ENCODE measurements at regions not wholly inside any gene's neighbourhood (a gene's known extent, or its start where the extent isn't known, plus 50 kb on each side); places are given as distances from the start of the nearest gene placed in this dataset.
"Not testable (repeated sequence)": the region's sequence is repeated elsewhere in the genome, so short reads cannot be mapped to it uniquely, and the experiment has no call there.

DNA sequence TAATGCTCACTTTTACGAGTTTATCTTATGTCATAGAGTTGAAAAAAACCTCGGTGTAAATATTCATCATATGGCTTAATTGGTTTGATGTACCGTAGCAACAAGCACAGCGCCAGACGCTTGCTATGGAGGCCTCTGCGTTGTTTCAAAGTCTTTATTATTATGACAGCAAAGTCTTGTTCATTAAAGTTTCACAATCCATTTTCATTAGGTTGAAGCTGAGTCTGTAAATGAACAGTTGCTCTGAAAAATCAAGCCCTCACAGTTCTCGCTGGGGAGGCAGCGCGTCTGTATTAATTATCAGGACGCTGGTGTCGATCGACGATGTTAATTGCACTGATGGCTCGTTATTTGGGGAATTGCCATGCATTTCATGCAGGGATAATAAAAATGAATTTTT lies 185.6 kb downstream of the INSC start:
- DNase-seq (ENCODE audit: low read depth): no peak

DNA sequence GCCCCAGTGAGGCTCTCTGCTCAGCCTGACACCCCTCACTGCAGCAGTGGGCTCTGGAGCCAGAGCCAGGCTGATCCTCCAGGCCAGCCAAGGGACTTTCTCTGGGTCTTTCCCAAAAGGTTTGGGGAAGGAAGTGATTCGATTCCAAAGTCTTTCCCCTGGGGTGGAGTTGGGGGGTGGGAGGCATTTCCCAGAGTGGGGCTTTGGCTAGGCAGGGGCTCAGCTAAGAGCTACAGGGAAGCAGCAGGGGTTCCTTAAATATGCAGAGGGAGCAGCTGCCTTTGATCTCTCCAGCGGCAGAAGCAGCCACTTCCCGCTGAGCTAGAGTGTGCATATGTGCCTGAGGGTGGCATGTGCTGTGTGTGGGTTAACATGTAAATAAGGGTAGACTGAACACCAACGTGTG lies 192.9 kb downstream of the INSC start:
- DNase-seq (ENCODE audit: low read depth): no peak

DNA sequence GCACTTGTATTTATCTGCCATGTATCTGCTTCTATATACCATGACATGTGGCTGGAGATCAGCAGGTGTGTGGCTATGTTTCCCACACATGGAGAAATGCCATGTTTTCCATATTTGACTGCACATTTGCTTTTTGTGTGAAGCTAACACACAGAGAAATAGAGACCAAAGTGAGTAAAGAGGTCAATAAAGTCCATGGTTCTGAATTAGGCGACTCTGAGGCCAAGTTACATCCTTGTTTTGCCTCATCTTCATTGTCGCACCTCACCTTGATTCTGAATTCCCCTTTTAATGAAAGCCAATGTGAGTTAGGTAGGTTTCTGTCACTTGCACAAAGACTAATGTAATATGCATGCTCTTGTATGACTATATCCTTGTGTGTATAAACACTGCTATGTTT lies 194.1 kb downstream of the INSC start:
- no peak for DNase-seq (ENCODE audit: low read depth)

DNA sequence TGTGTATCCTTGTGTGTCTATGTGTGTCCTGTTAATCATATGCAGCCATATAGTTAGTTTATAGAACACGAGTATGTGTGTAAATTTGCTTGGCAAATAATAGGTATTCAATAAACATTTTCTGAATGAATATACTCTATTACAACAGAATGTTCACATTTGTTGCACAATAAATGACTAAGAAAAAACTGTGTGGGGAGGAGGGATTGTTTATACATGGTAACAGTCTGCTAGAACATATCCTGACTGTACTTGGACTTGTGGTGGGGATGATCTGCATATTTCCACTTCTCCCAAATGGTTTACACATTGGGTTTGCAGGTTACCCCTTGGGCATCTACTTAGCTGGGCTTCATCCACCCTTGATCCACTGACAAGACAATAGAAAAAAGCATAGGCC lies 194.6 kb downstream of the INSC start:
- DNase-seq (ENCODE audit: low read depth): peak; percentile 4

DNA sequence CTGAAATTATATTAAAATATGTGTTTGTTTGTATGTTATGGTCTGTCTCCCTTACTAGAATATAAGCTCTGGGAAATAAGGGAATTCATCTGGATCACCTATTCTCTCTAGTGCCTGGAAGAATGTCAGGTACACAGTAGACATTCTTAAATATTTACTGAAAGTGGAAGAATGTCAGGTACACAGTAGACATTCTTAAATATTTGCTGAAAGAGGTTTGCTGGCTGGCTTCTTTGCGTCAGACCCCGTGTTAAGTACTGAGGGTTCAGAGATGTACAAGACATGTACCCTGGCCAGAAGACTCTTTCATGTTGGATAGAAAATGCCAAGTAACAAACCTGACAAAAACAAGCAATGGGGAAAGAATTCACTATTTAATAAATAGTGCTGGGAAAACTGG lies 199.1 kb downstream of the INSC start:
- no peak for DNase-seq (ENCODE audit: low read depth)

DNA sequence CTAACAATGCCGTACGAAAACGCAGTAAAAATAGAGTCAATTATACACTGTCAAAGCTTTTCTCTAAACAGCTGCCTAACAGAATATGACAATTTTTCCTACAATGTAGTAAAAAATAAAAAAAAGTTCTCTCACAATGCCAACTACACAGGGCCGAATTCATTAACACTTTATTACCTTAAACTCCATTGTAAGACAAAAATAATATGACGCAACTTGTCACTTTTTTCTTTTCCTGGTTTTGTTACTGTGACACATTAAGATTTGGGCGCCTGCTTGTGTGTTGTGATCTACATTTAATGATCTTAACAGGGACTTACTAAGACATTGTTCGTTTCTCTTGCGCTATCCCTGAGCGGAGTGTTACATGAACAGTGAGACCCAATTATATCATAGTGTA lies 204.1 kb downstream of the INSC start:
- no peak for DNase-seq (ENCODE audit: low read depth)

DNA sequence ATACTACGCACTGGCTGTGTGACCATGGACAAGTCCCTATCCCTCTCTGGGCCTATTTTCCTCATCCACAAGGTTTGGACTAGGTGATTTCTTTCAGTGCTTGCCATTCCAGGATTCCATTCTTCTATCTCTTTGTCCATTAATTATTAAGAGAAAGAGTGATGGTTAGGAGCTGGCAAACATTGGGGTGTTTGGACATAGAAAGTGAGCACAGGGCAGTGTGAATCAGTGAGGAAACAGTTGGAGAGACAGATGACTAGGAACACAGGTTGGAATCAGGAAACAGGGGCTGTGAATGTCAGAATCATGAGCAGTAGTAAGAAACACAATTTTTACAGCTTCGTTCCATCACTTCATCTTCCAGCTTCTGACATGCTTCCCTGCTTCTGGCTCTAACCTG lies 211.8 kb downstream of the INSC start:
- no peak for DNase-seq (ENCODE audit: low read depth)

DNA sequence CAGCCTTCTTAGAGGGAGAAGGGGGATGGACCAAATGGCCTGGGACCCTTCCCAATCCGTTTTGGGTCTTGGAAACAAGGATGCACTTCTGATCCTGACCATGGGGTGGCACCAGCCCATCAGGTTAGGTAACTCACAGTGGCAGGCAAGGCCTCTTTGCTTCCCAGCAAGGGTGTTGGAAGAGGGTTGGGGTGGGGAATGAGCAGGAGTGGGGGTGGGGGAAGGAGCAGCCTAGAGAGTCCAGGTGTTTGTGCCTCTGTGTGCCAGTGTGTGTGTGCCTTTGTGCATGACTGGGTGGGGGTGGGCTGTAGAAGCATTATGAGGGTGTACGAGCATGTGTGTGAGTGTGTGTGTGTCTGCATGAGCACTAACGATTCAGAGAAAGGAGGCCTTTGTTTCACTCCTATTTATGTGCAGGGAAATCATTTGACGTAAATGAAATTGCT lies 213.1 kb downstream of the INSC start:
- DNase-seq (ENCODE audit: low read depth): peak; percentile 27

DNA sequence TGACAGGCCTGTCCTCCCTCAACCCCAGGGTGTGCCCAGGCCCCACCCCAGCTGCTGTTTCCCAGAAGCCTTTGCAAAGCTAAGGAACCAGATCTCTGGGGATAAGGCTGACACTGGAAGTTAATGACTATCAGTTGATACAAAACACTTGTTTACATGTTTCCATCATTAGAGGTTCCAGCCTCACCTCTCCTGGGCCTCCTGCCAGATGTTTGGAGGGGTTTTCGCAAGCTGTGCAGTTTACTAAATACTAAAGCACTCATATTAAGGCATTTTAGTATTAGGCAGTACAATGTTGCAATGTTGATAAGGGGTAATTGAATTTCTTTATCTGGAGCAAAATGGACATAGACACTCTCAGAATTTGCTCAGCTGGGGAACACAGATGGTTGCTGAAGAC lies 218.7 kb downstream of the INSC start:
- no peak for DNase-seq (ENCODE audit: low read depth)

DNA sequence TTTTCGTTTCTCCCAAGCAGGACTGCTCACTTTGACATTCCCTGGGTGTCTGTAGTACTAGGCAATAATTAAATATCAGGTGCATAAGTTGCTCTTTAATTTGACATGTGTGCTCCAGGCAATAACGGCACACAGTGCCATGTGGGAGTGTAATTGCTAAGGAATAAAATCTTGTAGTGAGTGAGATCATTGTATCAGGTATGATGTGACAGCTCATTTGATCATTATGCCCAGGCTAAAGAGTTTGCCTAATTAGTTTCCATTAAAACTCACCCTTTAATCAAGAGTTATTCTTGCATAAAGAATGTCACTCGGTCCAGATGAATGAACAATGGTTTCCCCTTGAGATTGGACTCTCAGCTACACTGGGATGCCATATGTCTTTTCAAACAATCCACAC lies 220.0 kb downstream of the INSC start:
- DNase-seq (ENCODE audit: low read depth): no peak

DNA sequence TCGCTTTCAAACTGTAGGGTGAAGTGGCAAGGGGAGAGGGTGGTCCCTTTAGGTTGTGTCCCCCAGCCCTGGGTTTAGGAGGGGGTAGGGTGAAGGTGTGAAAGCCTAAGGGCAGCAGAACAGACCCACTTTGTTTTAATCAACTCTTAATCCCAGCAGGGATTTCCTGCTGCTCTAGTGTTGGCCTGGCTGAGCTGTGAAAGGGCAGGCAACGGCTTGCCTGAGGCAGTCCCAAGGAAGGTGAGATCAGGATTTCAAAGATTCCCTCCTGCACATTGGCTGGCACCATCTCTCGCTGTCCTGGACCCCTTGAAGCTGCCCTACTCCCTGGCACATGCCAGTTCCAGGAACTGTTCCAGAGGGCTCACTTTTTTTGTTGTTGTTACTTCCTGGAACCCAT lies 221.3 kb downstream of the INSC start:
- DNase-seq (ENCODE audit: low read depth): no peak

DNA sequence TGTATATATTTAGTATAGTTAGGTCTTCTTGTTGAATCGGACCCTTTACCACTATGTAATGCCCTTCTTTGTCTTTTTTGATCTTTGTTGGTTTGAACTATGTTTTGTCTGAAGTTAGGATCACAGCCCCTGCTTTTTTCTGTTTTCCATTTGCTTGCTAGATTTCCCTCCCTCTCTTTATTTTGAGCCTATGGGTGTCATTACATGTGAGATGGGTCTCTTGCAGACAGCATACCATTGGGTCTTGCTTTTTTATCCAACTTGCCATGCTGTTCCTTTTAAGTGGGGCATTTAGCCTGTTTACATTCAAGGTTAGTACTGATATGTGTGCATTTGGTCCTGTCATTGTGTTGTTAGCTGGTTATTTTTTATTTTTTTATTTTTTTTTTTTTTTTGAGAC lies 224.6 kb downstream of the INSC start:
- DNase-seq (ENCODE audit: low read depth): no peak

DNA sequence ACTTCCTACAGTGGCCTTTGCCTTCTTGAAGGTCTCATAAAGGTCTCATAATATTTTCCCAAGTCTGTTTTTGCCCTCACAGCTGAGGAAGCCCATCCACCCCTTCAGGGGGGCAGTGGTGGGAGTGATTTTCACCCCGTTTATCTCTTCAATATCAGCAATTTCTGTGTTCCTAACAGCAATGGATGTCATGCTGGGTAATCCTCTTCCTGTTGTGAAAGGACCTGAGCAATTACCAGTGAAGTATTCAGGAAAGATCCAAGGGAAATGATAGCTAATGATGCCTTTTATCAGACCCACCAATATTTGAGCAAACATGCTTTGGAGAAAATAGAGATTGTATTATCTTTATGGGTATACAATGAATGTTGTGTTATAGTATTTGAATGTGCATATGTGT lies 226.9 kb downstream of the INSC start:
- no peak for DNase-seq (ENCODE audit: low read depth)

DNA sequence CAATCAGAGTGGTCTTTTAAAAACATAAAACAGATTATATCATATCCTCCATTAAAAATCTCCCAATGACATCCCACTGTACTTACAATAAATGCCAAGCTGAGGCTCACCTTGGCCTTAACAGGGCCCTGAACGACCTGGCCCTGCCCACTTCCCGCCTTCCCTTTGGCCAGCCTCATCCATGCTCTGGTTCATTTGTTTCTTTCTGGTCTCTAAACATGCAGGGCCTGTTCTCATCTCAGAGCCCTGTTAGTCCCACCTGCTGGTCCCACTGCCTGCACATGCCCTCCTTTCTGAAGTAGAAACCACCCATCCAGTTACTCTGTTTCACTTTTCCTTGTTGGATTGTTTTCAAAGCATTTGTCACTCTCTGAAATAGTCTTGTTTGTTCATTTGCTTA lies 227.4 kb downstream of the INSC start:
- no peak for DNase-seq (ENCODE audit: low read depth)

DNA sequence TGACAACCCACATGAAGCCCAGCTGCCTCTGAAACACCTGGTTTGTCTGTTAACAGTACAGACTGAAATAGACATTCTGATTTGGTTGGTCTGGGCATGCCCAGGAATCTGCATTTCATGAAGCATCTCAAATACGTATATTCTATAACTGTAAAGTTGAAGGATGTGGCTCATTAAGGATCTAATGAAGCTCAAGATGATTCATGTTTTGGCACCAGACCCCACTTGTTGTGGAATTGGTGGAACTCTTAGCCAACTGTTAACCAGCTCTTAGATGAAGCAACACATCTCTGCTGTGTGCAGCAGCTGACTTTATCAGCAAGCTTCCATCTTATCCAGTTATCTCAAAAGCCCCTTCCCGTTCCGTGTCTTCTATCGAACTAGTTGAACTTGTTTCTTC lies 232.2 kb downstream of the INSC start:
- peak; percentile 1 for DNase-seq (ENCODE audit: low read depth)

DNA sequence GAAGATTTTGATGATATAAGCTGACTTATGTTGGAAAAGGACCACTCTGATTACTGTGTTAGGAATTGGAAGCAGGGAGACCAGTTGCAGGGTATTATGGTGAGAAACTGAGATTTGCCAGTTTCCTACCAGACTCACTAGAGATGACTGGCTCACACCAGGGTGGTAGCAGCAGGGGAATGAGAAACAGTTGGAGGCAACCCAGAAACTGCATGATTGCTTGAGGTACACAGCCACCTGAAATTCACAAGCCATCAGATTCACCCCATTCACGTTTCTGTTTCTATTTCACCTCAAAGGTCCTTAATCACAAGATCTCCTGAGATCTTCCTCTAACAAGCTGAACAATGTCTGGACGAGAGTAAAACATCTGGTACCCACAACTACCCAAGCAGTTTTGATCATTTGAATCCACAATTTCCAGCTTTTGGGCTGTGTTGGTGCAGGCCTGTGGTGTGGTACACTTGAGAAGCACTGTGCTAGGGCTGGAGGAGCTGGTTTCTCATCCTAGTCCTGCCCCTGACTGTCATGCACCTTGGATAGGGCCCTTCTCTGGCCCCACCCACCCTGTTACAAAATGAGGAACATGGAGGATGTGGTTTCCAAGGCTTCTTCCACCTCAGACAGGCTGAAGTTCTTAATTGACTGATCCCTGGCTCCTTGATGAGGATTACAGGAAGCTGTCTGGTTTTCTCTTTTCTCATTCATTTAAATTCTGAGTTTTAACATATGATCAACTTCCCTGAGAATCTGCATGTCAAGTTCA lies 233.4 kb downstream of the INSC start:
- DNase-seq (ENCODE audit: low read depth): no peak

DNA sequence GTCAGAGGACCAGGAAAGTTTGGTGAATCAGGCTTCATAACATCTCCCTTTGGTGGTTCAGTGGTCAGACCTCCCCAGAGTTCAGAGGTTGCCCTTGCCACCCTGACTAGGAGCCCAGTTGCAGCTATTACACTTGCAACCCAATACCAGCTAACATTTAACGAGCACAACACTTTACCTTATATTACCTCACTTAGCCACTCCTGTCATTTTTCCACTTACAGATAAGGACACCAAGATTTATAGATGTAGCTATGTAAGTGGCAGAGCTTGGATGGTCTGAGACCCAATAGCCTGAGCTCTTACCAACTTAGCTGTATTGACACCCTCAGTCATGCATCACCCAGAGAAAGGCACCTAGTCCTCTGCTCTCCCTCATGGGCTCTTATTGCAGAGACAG lies 234.7 kb downstream of the INSC start:
- DNase-seq (ENCODE audit: low read depth): no peak

DNA sequence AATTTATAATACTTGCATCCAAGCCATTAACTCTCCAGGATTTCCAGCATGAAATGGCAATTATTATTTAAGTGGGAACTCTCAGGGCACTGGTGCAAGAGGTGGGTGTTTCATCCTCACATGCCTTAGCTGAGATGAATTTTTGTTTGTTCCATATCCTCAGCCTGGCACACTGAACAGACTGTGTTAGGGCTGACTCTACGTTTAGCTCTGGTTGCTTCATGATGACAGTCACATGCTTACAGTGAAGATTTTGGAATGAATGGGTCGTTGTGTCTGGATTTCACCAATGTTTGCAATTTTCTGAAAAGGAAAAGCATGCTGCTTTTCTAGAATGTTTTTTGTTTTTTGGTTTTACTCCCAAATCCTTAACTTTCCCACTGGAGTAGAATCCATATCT lies 246.6 kb downstream of the INSC start:
- DNase-seq (ENCODE audit: low read depth): no peak

DNA sequence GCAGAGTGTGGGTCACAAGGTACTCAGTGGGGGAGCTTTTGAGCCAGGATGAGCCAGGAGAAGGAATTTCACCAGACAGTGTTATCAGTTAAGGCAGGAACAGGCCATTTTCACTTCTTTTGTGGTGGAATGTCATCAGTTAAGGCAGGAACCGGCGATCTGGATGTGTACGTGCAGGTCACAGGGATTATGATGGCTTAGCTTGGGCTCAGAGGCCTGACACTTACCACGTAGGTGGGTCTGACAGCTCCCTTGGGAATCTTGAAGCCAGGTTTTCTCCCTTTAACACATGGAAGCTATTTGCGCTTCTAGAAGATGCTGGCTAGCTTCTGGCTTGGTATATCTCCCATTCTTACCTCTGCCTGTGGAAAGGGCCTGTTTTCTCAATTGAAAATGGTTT lies 250.6 kb downstream of the INSC start:
- not testable (repeated sequence) for DNase-seq (ENCODE audit: low read depth)

DNA sequence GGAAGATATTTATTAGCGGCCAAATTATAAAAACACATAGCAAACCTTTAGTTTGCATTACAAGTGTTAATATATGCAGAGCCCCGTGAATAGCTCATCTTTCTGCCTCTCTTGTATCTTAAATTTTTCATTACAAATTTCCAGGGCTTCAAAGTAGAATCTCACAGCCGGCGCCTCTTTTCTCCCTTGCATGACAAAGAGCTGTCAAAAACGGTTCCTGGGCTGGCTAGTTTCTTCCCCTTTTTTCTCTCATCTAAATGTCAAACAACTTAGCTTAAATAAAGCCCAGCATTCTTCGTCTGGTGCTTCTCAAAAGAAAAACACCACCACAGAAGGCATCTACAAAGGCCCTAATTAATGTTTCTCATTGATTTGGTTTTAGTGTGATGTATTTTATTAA lies 253.0 kb downstream of the INSC start:
- DNase-seq (ENCODE audit: low read depth): no peak

DNA sequence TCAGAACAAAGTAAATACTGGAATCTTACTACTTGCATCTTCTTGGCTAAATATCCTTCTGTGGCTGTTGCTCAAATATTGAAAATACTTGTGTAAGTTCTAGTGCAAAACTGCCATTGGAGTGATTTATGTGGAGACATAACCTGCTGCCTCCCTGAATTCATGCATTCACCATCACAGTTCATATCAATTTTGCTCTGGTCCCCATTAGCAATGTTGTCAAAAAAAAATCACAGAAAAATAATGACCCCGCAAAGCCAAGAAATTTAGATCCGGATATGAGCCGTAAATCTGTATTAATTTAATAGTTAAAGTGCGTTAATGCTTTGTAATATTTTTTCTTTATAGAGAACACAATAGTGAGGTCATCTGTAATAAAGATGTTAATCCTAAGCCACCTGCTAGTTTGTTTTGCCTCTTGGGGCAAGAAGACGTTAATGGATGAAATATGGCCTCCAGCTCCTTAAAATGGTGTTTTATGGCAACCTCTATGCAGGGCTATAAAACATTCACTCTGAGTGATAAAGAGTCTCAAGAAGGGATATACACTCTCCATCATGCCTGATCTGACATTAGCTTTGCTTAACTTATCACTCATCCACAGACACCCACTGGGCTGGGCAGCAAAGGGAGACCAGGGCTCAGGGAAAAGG lies 255.9 kb downstream of the INSC start:
- DNase-seq (ENCODE audit: low read depth): no peak

DNA sequence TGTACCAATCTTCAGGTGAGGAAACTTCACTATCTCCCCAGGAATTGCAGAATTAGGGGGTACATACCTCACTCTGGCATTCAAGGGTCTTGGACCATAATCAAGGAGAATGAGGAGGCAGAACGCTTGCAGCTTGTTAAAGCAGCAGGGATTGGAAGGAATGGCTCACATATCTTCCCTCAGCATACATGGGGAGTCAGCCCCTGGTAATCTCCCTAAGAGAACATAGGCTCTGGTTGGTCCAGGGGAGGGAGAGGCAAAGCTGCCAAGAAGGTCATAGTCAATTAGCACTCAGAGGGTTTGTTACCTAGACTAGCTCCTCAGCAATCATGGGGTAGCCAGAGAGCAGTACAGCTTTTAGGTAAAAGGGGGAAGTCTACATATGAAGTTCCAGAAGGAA lies 256.8 kb downstream of the INSC start:
- no peak for DNase-seq (ENCODE audit: low read depth)

DNA sequence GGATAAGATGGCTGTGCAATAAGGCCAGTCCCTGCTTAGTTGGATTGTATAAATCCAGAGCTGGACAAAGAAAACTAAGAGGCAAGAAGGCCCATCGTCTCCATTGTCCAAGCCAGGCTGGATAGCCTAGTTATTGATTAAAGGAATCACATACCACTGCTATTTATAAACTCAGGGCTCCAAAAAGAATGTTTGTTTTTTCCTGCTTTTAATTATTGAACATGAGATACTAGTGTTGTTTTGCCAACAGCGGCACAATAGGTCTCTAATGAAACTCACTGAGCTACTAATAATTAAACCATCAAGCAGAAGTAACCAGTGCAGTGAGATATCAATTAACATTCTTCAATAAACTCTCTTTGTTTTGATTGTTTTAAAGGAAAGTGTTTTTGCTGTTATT lies 259.7 kb downstream of the INSC start:
- DNase-seq (ENCODE audit: low read depth): no peak

DNA sequence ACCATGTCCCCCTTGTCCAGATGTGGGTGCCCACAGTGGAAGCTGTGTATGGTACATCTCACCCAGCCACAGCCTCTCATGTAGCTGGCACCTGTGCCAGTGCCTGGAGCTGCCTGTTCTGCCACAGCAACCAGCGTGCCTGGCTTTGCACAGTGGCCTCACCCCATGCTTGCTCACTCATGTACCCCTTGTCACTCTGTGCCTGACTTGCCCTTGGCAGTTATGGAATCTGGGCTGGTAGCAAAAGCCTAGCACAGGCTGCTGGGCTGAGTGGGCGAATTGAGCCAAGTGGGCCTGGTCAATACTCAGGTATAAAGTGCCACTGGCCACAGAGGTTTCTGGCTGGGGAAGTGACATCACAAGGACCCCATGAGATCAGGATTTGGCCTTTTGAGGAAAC lies 264.2 kb downstream of the INSC start:
- no peak for DNase-seq (ENCODE audit: low read depth)

All from EH (cell line).